ENCODE measurements at regions not wholly inside any gene's neighbourhood (a gene's known extent, or its start where the extent isn't known, plus 50 kb on each side); places are given as distances from the start of the nearest gene placed in this dataset.

GRCh38 chr2:23246992-23247683 lies 137.8 kb upstream of the KLHL29 start:
- ATAC-seq = no peak
- Histone ChIP-seq H3K4me3 (ENCODE audit: low read depth in 2 of 2, low read length in 2 of 2) (no peak overlapping the region), H3K27me3 (ENCODE audit: control insufficient read depth, insufficient read depth, low read length) (peaks cover 2% of the 10 kb centered on the region; the same call in 1 of the 2 replicates), H3K27ac (ENCODE audit: low read length) (no peak overlapping the region), H3K36me3 (ENCODE audit: control insufficient read depth, insufficient read depth, low read length) (no peaks in the 10 kb centered on the region), H3K4me1 (ENCODE audit: control insufficient read depth, insufficient read depth, low read length) (no peaks in the 10 kb centered on the region), H3K9me3 (ENCODE audit: control insufficient read depth, insufficient read depth, low read depth, low read length) (no peaks in the 10 kb centered on the region)
- no peak for DNase-seq (ENCODE audit: low read depth, low spot score)
- intact Hi-C loops (cut with micrococcal nuclease; ENCODE audit: unreplicated experiment) = no loop called here
- BruUV-seq (replicated peaks) = no TSS peak
- CTCF ChIA-PET = interaction anchor here (0.6 kb wide), 1 partner anchor 380 kb away, joined by 3 read pairs; no protein-coding TSS in a partner anchor
- no peak for TF ChIP-seq TCF7L2 (IDR thresholded peaks at IDR 0.05; ENCODE audit: low read depth, low read length)
- TF ChIP-seq, protein P1, sequence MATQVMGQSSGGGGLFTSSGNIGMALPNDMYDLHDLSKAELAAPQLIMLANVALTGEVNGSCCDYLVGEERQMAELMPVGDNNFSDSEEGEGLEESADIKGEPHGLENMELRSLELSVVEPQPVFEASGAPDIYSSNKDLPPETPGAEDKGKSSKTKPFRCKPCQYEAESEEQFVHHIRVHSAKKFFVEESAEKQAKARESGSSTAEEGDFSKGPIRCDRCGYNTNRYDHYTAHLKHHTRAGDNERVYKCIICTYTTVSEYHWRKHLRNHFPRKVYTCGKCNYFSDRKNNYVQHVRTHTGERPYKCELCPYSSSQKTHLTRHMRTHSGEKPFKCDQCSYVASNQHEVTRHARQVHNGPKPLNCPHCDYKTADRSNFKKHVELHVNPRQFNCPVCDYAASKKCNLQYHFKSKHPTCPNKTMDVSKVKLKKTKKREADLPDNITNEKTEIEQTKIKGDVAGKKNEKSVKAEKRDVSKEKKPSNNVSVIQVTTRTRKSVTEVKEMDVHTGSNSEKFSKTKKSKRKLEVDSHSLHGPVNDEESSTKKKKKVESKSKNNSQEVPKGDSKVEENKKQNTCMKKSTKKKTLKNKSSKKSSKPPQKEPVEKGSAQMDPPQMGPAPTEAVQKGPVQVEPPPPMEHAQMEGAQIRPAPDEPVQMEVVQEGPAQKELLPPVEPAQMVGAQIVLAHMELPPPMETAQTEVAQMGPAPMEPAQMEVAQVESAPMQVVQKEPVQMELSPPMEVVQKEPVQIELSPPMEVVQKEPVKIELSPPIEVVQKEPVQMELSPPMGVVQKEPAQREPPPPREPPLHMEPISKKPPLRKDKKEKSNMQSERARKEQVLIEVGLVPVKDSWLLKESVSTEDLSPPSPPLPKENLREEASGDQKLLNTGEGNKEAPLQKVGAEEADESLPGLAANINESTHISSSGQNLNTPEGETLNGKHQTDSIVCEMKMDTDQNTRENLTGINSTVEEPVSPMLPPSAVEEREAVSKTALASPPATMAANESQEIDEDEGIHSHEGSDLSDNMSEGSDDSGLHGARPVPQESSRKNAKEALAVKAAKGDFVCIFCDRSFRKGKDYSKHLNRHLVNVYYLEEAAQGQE (IDR thresholded peaks at IDR 0.05; ENCODE audit: insufficient read depth in 1 of 2, low read depth in 2 of 2, low read length in 1 of 2) = no peak
- in situ Hi-C loops (cut with HindIII; ENCODE audit: low pct_unique_long_range_greater_than_20kb, low sequenced_read_pairs) = no loop called here
- POLR2A ChIA-PET = no interaction called here

- no peaks in the 10 kb centered on the region for H3K36me3 ChIP-seq (ENCODE audit: control insufficient read depth, insufficient read depth, low read length)
- no peaks in the 10 kb centered on the region for H3K9me3 ChIP-seq (ENCODE audit: control insufficient read depth, insufficient read depth, low read depth, low read length)
- CTCF ChIA-PET = no interaction called here
- H3K4me3 ChIP-seq (ENCODE audit: low read depth in 2 of 2, low read length in 2 of 2) = no peak overlapping the region
- no peaks in the 10 kb centered on the region for H3K4me1 ChIP-seq (ENCODE audit: control insufficient read depth, insufficient read depth, low read length)
- BruUV-seq (replicated peaks) = no TSS peak
- TF ChIP-seq TCF7L2 (IDR thresholded peaks at IDR 0.05; ENCODE audit: low read depth, low read length) = no peak
- TF ChIP-seq POLR2AphosphoS5 (IDR thresholded peaks at IDR 0.05; ENCODE audit: low read depth, low read length) = no peak
- TF ChIP-seq, protein P1 (IDR thresholded peaks at IDR 0.05; ENCODE audit: insufficient read depth in 1 of 2, low read depth in 2 of 2, low read length in 1 of 2) = no peak
- peaks cover 2% of the 10 kb centered on the region; the same call in 1 of the 2 replicates for H3K27me3 ChIP-seq (ENCODE audit: control insufficient read depth, insufficient read depth, low read length)
- intact Hi-C loops (cut with micrococcal nuclease; ENCODE audit: unreplicated experiment) = no loop called here
- POLR2A ChIA-PET = no interaction called here
- ATAC-seq (no peak), DNase-seq (ENCODE audit: low read depth, low spot score) (no peak)
- no peak overlapping the region for H3K27ac ChIP-seq (ENCODE audit: low read length)
- in situ Hi-C loops (cut with HindIII; ENCODE audit: low pct_unique_long_range_greater_than_20kb, low sequenced_read_pairs) = no loop called here
These were observed 136.3 kb upstream of the KLHL29 start for GRCh38 chr2:23248667-23249066.

DNA sequence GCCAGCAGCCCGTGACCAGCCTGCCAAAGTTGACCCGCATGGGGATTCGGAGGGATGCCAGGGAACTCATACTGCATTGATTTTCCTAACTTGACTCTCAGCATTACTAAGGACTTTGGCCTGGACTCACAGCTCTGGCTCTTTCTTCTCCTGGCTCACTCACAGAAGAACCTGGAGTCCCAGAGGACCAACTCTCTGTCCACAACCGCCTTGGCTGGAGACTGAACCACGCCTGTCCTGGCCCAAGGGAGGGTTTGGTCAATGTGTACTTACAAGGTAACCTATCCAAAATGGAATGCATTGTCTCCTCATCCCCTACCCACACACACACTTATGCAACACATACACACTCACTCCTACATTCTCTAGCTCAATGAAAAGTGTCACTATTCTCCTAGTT lies 135.6 kb upstream of the KLHL29 start:
- intact Hi-C loops (cut with micrococcal nuclease; ENCODE audit: unreplicated experiment) (no loop called here), in situ Hi-C loops (cut with HindIII; ENCODE audit: low pct_unique_long_range_greater_than_20kb, low sequenced_read_pairs) (no loop called here)
- ATAC-seq (no peak), DNase-seq (ENCODE audit: low read depth, low spot score) (no peak)
- no TSS peak for BruUV-seq (replicated peaks)
- H3K27ac ChIP-seq (ENCODE audit: low read length) = no peak overlapping the region
- no peaks in the 10 kb centered on the region for H3K4me1 ChIP-seq (ENCODE audit: control insufficient read depth, insufficient read depth, low read length)
- H3K27me3 ChIP-seq (ENCODE audit: control insufficient read depth, insufficient read depth, low read length) = peaks cover 2% of the 10 kb centered on the region; the same call in 1 of the 2 replicates
- no peaks in the 10 kb centered on the region for H3K9me3 ChIP-seq (ENCODE audit: control insufficient read depth, insufficient read depth, low read depth, low read length)
- ChIA-PET POLR2A (no interaction called here), CTCF (no interaction called here)
- H3K36me3 ChIP-seq (ENCODE audit: control insufficient read depth, insufficient read depth, low read length) = no peaks in the 10 kb centered on the region
- H3K4me3 ChIP-seq (ENCODE audit: low read depth in 2 of 2, low read length in 2 of 2) = no peak overlapping the region
- TF ChIP-seq TCF7L2 (IDR thresholded peaks at IDR 0.05; ENCODE audit: low read depth, low read length) (no peak), POLR2AphosphoS5 (IDR thresholded peaks at IDR 0.05; ENCODE audit: low read depth, low read length) (no peak), SIN3A (IDR thresholded peaks at IDR 0.05; ENCODE audit: borderline replicate concordance, insufficient read depth, low read depth, low read length) (no peak), CTCF (IDR thresholded peaks at IDR 0.05) (no peak)
- TF ChIP-seq, protein P1 (IDR thresholded peaks at IDR 0.05; ENCODE audit: insufficient read depth in 1 of 2, low read depth in 2 of 2, low read length in 1 of 2) = no peak

Measured in Panc1 (cell line).